ENCODE measurements at regions not wholly inside any gene's neighbourhood (a gene's known extent, or its start where the extent isn't known, plus 50 kb on each side); places are given as distances from the start of the nearest gene placed in this dataset.

- no peak for TF ChIP-seq POLR2A (IDR thresholded peaks at IDR 0.05)
- no peak for TF ChIP-seq CTCF (IDR thresholded peaks at IDR 0.05)
Measured at GRCh38 chr4:55186123-55186522, 60.7 kb upstream of the KDR start.

All from body of pancreas (tissue), 4 donors.